Neuron (in vitro differentiated cells): ENCODE measurements at regions not wholly inside any gene's neighbourhood (a gene's known extent, or its start where the extent isn't known, plus 50 kb on each side); places are given as distances from the start of the nearest gene placed in this dataset.
"Not testable (repeated sequence)": the region's sequence is repeated elsewhere in the genome, so short reads cannot be mapped to it uniquely, and the experiment has no call there.

ENCODE experiments used
- H2AFZ ChIP-seq: one replicate; pipeline ENCODE4 v1.6.1; 2013; ENCODE audit warnings: low read depth, mild to moderate bottlenecking, inconsistent platforms, low read length, moderate library complexity
- H3K27me3 ChIP-seq: one replicate; pipeline ENCODE4 v1.6.1; 2013; ENCODE audit warnings: low read length; ENCODE audit not compliant: insufficient read depth
- H3K36me3 ChIP-seq: one replicate; pipeline ENCODE4 v1.6.1; 2013; ENCODE audit warnings: low read length; ENCODE audit not compliant: insufficient read depth
- H3K4me1 ChIP-seq: one replicate; pipeline ENCODE4 v1.6.1; 2013; ENCODE audit warnings: low read length; ENCODE audit not compliant: insufficient read depth
- H3K4me3 ChIP-seq: 2 replicates; pipeline ENCODE4 v1.5.1; 2013; ENCODE audit warnings: mild to moderate bottlenecking, low read length, moderate library complexity
- H3K9me3 ChIP-seq: one replicate; pipeline ENCODE4 v1.6.1; 2013; ENCODE audit warnings: low read length

- Histone ChIP-seq H3K27me3 (no peaks in the 10 kb centered on the region), H3K36me3 (no peaks in the 10 kb centered on the region), H3K4me3 (no peak overlapping the region), H3K4me1 (no peaks in the 10 kb centered on the region), H3K9me3 (no peaks in the 10 kb centered on the region), H2AFZ (no peak overlapping the region)
Observed at GRCh38 chr3:160047876-160048275, 59.2 kb downstream of the IL12A start.

- H2AFZ ChIP-seq = no peak overlapping the region
- no peaks in the 10 kb centered on the region for H3K4me1 ChIP-seq
- no peak overlapping the region for H3K4me3 ChIP-seq
- no peaks in the 10 kb centered on the region for H3K27me3 ChIP-seq
- no peaks in the 10 kb centered on the region for H3K9me3 ChIP-seq
- no peaks in the 10 kb centered on the region for H3K36me3 ChIP-seq
Observed at GRCh38 chr3:160049038-160049437, 60.4 kb downstream of the IL12A start.

GRCh38 chr3:160049565-160049964 is 60.9 kb downstream of the IL12A start:
- Histone ChIP-seq H3K27me3 (no peaks in the 10 kb centered on the region), H2AFZ (no peak overlapping the region), H3K4me1 (no peaks in the 10 kb centered on the region), H3K9me3 (no peaks in the 10 kb centered on the region), H3K36me3 (no peaks in the 10 kb centered on the region), H3K4me3 (no peak overlapping the region)

GRCh38 chr3:160049988-160050387 is 61.4 kb downstream of the IL12A start:
- H3K4me3 ChIP-seq = no peak overlapping the region
- H2AFZ ChIP-seq = no peak overlapping the region
- H3K4me1 ChIP-seq = no peaks in the 10 kb centered on the region
- no peaks in the 10 kb centered on the region for H3K9me3 ChIP-seq
- no peaks in the 10 kb centered on the region for H3K27me3 ChIP-seq
- H3K36me3 ChIP-seq = no peaks in the 10 kb centered on the region

GRCh38 chr3:160052385-160053047 is 63.9 kb downstream of the IL12A start:
- Histone ChIP-seq H2AFZ (no peak overlapping the region), H3K9me3 (no peaks in the 10 kb centered on the region), H3K4me1 (no peaks in the 10 kb centered on the region), H3K4me3 (no peak overlapping the region), H3K27me3 (no peaks in the 10 kb centered on the region), H3K36me3 (no peaks in the 10 kb centered on the region)

- Histone ChIP-seq H2AFZ (no peak overlapping the region), H3K9me3 (no peaks in the 10 kb centered on the region), H3K36me3 (no peaks in the 10 kb centered on the region), H3K4me3 (no peak overlapping the region), H3K27me3 (no peaks in the 10 kb centered on the region), H3K4me1 (no peaks in the 10 kb centered on the region)
Observed at GRCh38 chr3:160053048-160053391, 64.4 kb downstream of the IL12A start.

GRCh38 chr3:160054862-160055261 is 66.2 kb downstream of the IL12A start:
- H3K36me3 ChIP-seq, H3K4me1 ChIP-seq, H3K9me3 ChIP-seq, H3K4me3 ChIP-seq, H3K27me3 ChIP-seq, H2AFZ ChIP-seq: not testable (repeated sequence)

GRCh38 chr3:160055659-160056058 is 67.0 kb downstream of the IL12A start:
- H3K27me3 ChIP-seq = no peaks in the 10 kb centered on the region
- H3K4me1 ChIP-seq = no peaks in the 10 kb centered on the region
- H3K9me3 ChIP-seq = no peaks in the 10 kb centered on the region
- H2AFZ ChIP-seq = no peak overlapping the region
- no peak overlapping the region for H3K4me3 ChIP-seq
- H3K36me3 ChIP-seq = no peaks in the 10 kb centered on the region

- no peaks in the 10 kb centered on the region for H3K27me3 ChIP-seq
- H3K4me3 ChIP-seq = no peak overlapping the region
- H3K4me1 ChIP-seq = no peaks in the 10 kb centered on the region
- H2AFZ ChIP-seq = no peak overlapping the region
- no peaks in the 10 kb centered on the region for H3K36me3 ChIP-seq
- H3K9me3 ChIP-seq = no peaks in the 10 kb centered on the region
Observed at GRCh38 chr3:160057331-160057730, 68.7 kb downstream of the IL12A start.

- Histone ChIP-seq H2AFZ (no peak overlapping the region), H3K4me3 (no peak overlapping the region), H3K36me3 (no peaks in the 10 kb centered on the region), H3K4me1 (no peaks in the 10 kb centered on the region), H3K9me3 (no peaks in the 10 kb centered on the region), H3K27me3 (no peaks in the 10 kb centered on the region)
Observed at GRCh38 chr3:160060409-160061027, 71.9 kb downstream of the IL12A start.

GRCh38 chr3:160061525-160061924 is 72.9 kb downstream of the IL12A start:
- no peaks in the 10 kb centered on the region for H3K4me1 ChIP-seq
- H3K27me3 ChIP-seq = no peaks in the 10 kb centered on the region
- no peak overlapping the region for H2AFZ ChIP-seq
- no peaks in the 10 kb centered on the region for H3K36me3 ChIP-seq
- no peak overlapping the region for H3K4me3 ChIP-seq
- H3K9me3 ChIP-seq = no peaks in the 10 kb centered on the region

- H3K36me3 ChIP-seq = no peaks in the 10 kb centered on the region
- H3K4me3 ChIP-seq = no peak overlapping the region
- H3K27me3 ChIP-seq = no peaks in the 10 kb centered on the region
- no peak overlapping the region for H2AFZ ChIP-seq
- H3K4me1 ChIP-seq = no peaks in the 10 kb centered on the region
- H3K9me3 ChIP-seq = no peaks in the 10 kb centered on the region
Observed at GRCh38 chr3:160065282-160065681, 76.6 kb downstream of the IL12A start.

GRCh38 chr3:160065786-160066185 is 77.2 kb downstream of the IL12A start:
- Histone ChIP-seq H3K36me3 (no peaks in the 10 kb centered on the region), H3K4me3 (no peak overlapping the region), H2AFZ (no peak overlapping the region), H3K4me1 (no peaks in the 10 kb centered on the region), H3K27me3 (no peaks in the 10 kb centered on the region), H3K9me3 (no peaks in the 10 kb centered on the region)

- Histone ChIP-seq H3K9me3 (no peaks in the 10 kb centered on the region), H2AFZ (no peak overlapping the region), H3K36me3 (no peaks in the 10 kb centered on the region), H3K4me1 (no peaks in the 10 kb centered on the region), H3K4me3 (no peak overlapping the region), H3K27me3 (no peaks in the 10 kb centered on the region)
Observed at GRCh38 chr3:160069986-160070385, 81.4 kb downstream of the IL12A start.
